GM18868 (cell line): ENCODE measurements at regions not wholly inside any gene's neighbourhood (a gene's known extent, or its start where the extent isn't known, plus 50 kb on each side); places are given as distances from the start of the nearest gene placed in this dataset.

Experiments
- ATAC-seq: cut with Tn5 transposase; IDR thresholded peaks from one replicate; pipeline ENCODE4 v1.9.1; 2021; ENCODE audit warnings: mild to moderate bottlenecking, moderate library complexity; ENCODE audit not compliant: unreplicated experiment

- ATAC-seq, result no peak
These were observed 146.7 kb upstream of the UNC5B start for GRCh38 chr10:71065659-71066058.

- ATAC-seq, result no peak
These were observed 145.8 kb upstream of the UNC5B start for GRCh38 chr10:71066600-71066999.

- no peak for ATAC-seq
These were observed 145.2 kb upstream of the UNC5B start for GRCh38 chr10:71067098-71067740.

- ATAC-seq, result no peak
These were observed 143.5 kb upstream of the UNC5B start for GRCh38 chr10:71068861-71069271.

- no peak for ATAC-seq
These were observed 142.3 kb upstream of the UNC5B start for GRCh38 chr10:71069909-71070666.

GRCh38 chr10:71070741-71071140 is 141.6 kb upstream of the UNC5B start:
- ATAC-seq, result no peak

- ATAC-seq, result no peak
These were observed 140.1 kb upstream of the UNC5B start for GRCh38 chr10:71072131-71072822.

GRCh38 chr10:71072823-71073210 is 139.6 kb upstream of the UNC5B start:
- no peak for ATAC-seq

- no peak for ATAC-seq
These were observed 138.8 kb upstream of the UNC5B start for GRCh38 chr10:71073451-71074175.

GRCh38 chr10:71074176-71074755 is 138.1 kb upstream of the UNC5B start:
- no peak for ATAC-seq

- ATAC-seq, result no peak
These were observed 137.1 kb upstream of the UNC5B start for GRCh38 chr10:71075086-71075758.

- ATAC-seq, result no peak
These were observed 136.5 kb upstream of the UNC5B start for GRCh38 chr10:71075759-71076472.

- ATAC-seq, result no peak
These were observed 135.8 kb upstream of the UNC5B start for GRCh38 chr10:71076473-71077142.

- ATAC-seq, result no peak
These were observed 135.2 kb upstream of the UNC5B start for GRCh38 chr10:71077143-71077581.

GRCh38 chr10:71077796-71078453 is 134.4 kb upstream of the UNC5B start:
- no peak for ATAC-seq

GRCh38 chr10:71078454-71079145 is 133.8 kb upstream of the UNC5B start:
- no peak for ATAC-seq

GRCh38 chr10:71079761-71080380 is 132.5 kb upstream of the UNC5B start:
- ATAC-seq, result no peak
